ENCODE measurements at regions not wholly inside any gene's neighbourhood (a gene's known extent, or its start where the extent isn't known, plus 50 kb on each side); places are given as distances from the start of the nearest gene placed in this dataset.

DNA sequence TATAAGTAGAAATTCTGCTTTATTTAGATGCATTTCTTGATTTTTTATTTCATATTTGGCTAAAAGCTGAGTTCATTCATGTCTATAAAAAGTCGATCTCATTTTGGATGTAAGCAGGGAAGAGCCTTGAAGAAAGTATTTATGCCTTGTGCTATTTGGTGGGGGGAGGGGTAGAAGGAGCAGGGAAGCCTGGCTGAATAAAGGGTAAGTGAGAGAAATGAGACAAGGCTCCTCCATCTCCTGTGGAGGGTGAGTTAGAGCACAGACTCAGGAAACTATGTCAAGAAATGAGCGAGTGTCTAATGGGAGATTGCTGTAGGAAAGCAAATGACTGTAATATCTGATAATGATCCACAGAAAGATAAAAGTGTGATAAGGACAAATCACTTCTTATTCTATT lies 121.8 kb upstream of the ATP11B start:
- FAIRE-seq: no peak
- TF ChIP-seq, protein P1, sequence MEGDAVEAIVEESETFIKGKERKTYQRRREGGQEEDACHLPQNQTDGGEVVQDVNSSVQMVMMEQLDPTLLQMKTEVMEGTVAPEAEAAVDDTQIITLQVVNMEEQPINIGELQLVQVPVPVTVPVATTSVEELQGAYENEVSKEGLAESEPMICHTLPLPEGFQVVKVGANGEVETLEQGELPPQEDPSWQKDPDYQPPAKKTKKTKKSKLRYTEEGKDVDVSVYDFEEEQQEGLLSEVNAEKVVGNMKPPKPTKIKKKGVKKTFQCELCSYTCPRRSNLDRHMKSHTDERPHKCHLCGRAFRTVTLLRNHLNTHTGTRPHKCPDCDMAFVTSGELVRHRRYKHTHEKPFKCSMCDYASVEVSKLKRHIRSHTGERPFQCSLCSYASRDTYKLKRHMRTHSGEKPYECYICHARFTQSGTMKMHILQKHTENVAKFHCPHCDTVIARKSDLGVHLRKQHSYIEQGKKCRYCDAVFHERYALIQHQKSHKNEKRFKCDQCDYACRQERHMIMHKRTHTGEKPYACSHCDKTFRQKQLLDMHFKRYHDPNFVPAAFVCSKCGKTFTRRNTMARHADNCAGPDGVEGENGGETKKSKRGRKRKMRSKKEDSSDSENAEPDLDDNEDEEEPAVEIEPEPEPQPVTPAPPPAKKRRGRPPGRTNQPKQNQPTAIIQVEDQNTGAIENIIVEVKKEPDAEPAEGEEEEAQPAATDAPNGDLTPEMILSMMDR (IDR thresholded peaks at IDR 0.05; ENCODE audit: borderline replicate concordance, extremely low read depth, insufficient read depth): no peak

DNA sequence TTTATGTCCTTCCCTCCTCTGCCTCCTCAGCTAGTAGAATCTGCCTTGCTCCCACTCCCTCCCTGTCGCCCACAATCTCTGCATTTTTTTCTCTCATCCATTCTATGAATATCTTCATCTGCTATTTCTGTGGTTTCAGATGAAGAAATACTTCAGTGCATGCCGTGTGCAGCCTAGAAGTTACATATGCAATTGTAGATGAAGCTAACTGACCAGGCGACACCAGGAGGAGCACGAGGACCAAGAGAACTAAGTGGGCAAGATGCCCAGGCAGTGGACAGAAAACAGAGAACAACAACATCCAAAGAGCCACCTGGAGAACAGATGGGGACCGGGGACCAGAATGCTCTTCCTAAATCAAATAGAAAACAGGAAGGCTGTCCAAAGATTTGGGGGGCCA lies 121.4 kb upstream of the ATP11B start:
- Histone ChIP-seq H3K9me3 (ENCODE audit: control insufficient read depth in 2 of 3, insufficient read depth in 1 of 3, low read length in 3 of 3) (no peaks in the 10 kb centered on the region), H3K27me3 (ENCODE audit: control insufficient read depth, insufficient read depth, low read length) (no peaks in the 10 kb centered on the region), H3K9ac (ENCODE audit: low read length in 3 of 3) (no peak overlapping the region), H3K36me3 (ENCODE audit: control insufficient read depth in 2 of 3, insufficient read depth in 3 of 3, low read length in 3 of 3) (no peaks in the 10 kb centered on the region), H3K4me1 (ENCODE audit: control insufficient read depth in 2 of 3, insufficient read depth in 2 of 3, low read depth in 1 of 3, low read length in 3 of 3) (no peaks in the 10 kb centered on the region), H3K27ac (ENCODE audit: low read depth in 2 of 2, low read length in 2 of 2) (no peak overlapping the region), H3K4me3 (ENCODE audit: low read length in 3 of 3) (no peak overlapping the region)
- TF ChIP-seq, protein P1 (IDR thresholded peaks at IDR 0.05; ENCODE audit: borderline replicate concordance, extremely low read depth, insufficient read depth): no peak
- no peak for FAIRE-seq
- intact Hi-C loops (cut with DNase I): no loop called here
- DNase-seq: no peak

More for the DNA sequence above, 121.8 kb upstream of the ATP11B start:
- DNase-seq: no peak
- Histone ChIP-seq H3K4me3 (ENCODE audit: low read length in 3 of 3) (no peak overlapping the region), H3K4me1 (ENCODE audit: control insufficient read depth in 2 of 3, insufficient read depth in 2 of 3, low read depth in 1 of 3, low read length in 3 of 3) (no peaks in the 10 kb centered on the region), H3K9ac (ENCODE audit: low read length in 3 of 3) (no peak overlapping the region), H3K9me3 (ENCODE audit: control insufficient read depth in 2 of 3, insufficient read depth in 1 of 3, low read length in 3 of 3) (no peaks in the 10 kb centered on the region), H3K27me3 (ENCODE audit: control insufficient read depth, insufficient read depth, low read length) (no peaks in the 10 kb centered on the region), H3K27ac (ENCODE audit: low read depth in 2 of 2, low read length in 2 of 2) (no peak overlapping the region), H3K36me3 (ENCODE audit: control insufficient read depth in 2 of 3, insufficient read depth in 3 of 3, low read length in 3 of 3) (no peaks in the 10 kb centered on the region)
- intact Hi-C loops (cut with DNase I): no loop called here

DNA sequence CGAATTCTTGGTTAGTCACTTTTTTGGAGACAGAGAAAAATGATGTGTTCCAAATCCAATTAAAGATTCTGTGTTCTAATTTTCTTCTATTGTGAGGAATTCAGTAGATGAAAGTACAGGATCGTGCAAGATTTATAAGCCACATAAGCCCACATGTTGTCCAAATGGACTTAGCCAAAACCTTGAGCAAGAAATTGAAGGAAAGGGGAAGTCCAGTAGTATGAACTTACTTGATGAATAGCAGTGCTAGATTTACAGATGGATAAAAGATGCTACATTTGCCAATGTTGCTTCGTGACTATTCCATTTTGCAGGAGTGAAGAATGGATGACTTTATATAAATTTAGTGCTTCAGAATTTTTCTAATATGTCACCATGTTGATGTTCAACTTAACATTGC lies 120.0 kb upstream of the ATP11B start:
- no peak for FAIRE-seq
- Histone ChIP-seq H3K9me3 (ENCODE audit: control insufficient read depth in 2 of 3, insufficient read depth in 1 of 3, low read length in 3 of 3) (no peaks in the 10 kb centered on the region), H3K36me3 (ENCODE audit: control insufficient read depth in 2 of 3, insufficient read depth in 3 of 3, low read length in 3 of 3) (no peaks in the 10 kb centered on the region), H3K4me3 (ENCODE audit: low read length in 3 of 3) (no peak overlapping the region), H3K4me1 (ENCODE audit: control insufficient read depth in 2 of 3, insufficient read depth in 2 of 3, low read depth in 1 of 3, low read length in 3 of 3) (no peaks in the 10 kb centered on the region), H3K27me3 (ENCODE audit: control insufficient read depth, insufficient read depth, low read length) (no peaks in the 10 kb centered on the region), H3K9ac (ENCODE audit: low read length in 3 of 3) (no peak overlapping the region), H3K27ac (ENCODE audit: low read depth in 2 of 2, low read length in 2 of 2) (no peak overlapping the region)
- no peak for DNase-seq
- intact Hi-C loops (cut with DNase I): no loop called here
- TF ChIP-seq, protein P1 (IDR thresholded peaks at IDR 0.05; ENCODE audit: borderline replicate concordance, extremely low read depth, insufficient read depth): no peak

Measured in kidney (tissue), 13 donors.